ENCODE measurements at regions not wholly inside any gene's neighbourhood (a gene's known extent, or its start where the extent isn't known, plus 50 kb on each side); places are given as distances from the start of the nearest gene placed in this dataset.

GRCh38 chr6:159527351-159527750 lies 165.7 kb downstream of the SOD2 start:
- Histone ChIP-seq H3K4me3 (ENCODE audit: low read depth, low read length) (no peak overlapping the region), H3K36me3 (ENCODE audit: control insufficient read depth in 2 of 2, insufficient read depth in 1 of 2, low read length in 2 of 2) (no peaks in the 10 kb centered on the region), H3K4me1 (ENCODE audit: control insufficient read depth, insufficient read depth, low read length) (no peaks in the 10 kb centered on the region), H3K9me3 (ENCODE audit: control insufficient read depth, insufficient read depth, low read depth, low read length) (no peaks in the 10 kb centered on the region), H3K27ac (ENCODE audit: extremely low read depth, low read depth, low read length) (no peak overlapping the region)
- CTCF ChIA-PET = interaction anchor here (0.6 to 2.4 kb wide), 3 partner anchors 13 to 214 kb away, joined by 3 to 8 read pairs (median 4); no protein-coding TSS in a partner anchor
- TF ChIP-seq ZNF585B (tag by site-specific recombination; IDR thresholded peaks at IDR 0.05) (0 out of 2 replicates have a peak, but pooled peaks have one; percentile 21), ATF2 (tag by site-specific recombination; IDR thresholded peaks at IDR 0.05; ENCODE audit: low read depth) (no peak), ZNF692 (tag by site-specific recombination; IDR thresholded peaks at IDR 0.05) (no peak), ZNF529 (tag by site-specific recombination; IDR thresholded peaks at IDR 0.05; ENCODE audit: insufficient replicate concordance) (no peak)
- POLR2A ChIA-PET = no interaction called here

GRCh38 chr6:159525445-159526025 lies 167.5 kb downstream of the SOD2 start:
- no peaks in the 10 kb centered on the region for H3K4me1 ChIP-seq (ENCODE audit: control insufficient read depth, insufficient read depth, low read length)
- POLR2A ChIA-PET = no interaction called here
- no peak for TF ChIP-seq HOXA7 (CRISPR knock-in tag; IDR thresholded peaks at IDR 0.05; ENCODE audit: borderline replicate concordance)
- no peak for TF ChIP-seq KLF9 (tag by site-specific recombination; IDR thresholded peaks at IDR 0.05; ENCODE audit: low read depth)
- no peak for TF ChIP-seq PRDM1 (tag by site-specific recombination; IDR thresholded peaks at IDR 0.05)
- TF ChIP-seq ZSCAN18 (tag by site-specific recombination; IDR thresholded peaks at IDR 0.05) = no peak
- no peak for TF ChIP-seq ZNF701 (tag by site-specific recombination; IDR thresholded peaks at IDR 0.05)
- TF ChIP-seq ZNF19 (tag by site-specific recombination; IDR thresholded peaks at IDR 0.05; ENCODE audit: low read depth) = no peak
- TF ChIP-seq ZBTB20 (tag by site-specific recombination; IDR thresholded peaks at IDR 0.05) = no peak
- no peak for TF ChIP-seq INSM2 (tag by site-specific recombination; IDR thresholded peaks at IDR 0.05)
- TF ChIP-seq PRDM10 (tag by site-specific recombination; IDR thresholded peaks at IDR 0.05) = no peak
- no peak for TF ChIP-seq GLI2 (tag by site-specific recombination; IDR thresholded peaks at IDR 0.05; ENCODE audit: borderline replicate concordance, low read depth)
- TF ChIP-seq ZFP69B (tag by site-specific recombination; IDR thresholded peaks at IDR 0.05) = no peak
- H3K4me3 ChIP-seq (ENCODE audit: low read depth, low read length) = no peak overlapping the region
- no peaks in the 10 kb centered on the region for H3K36me3 ChIP-seq (ENCODE audit: control insufficient read depth in 2 of 2, insufficient read depth in 1 of 2, low read length in 2 of 2)
- CTCF ChIA-PET = interaction anchor here (0.6 to 0.8 kb wide), 3 partner anchors 7 to 351 kb away, joined by 5 read pairs; no protein-coding TSS in a partner anchor
- H3K27ac ChIP-seq (ENCODE audit: extremely low read depth, low read depth, low read length) = no peak overlapping the region
- H3K9me3 ChIP-seq (ENCODE audit: control insufficient read depth, insufficient read depth, low read depth, low read length) = no peaks in the 10 kb centered on the region

All from HEK293 (cell line).